ENCODE measurements at regions not wholly inside any gene's neighbourhood (a gene's known extent, or its start where the extent isn't known, plus 50 kb on each side); places are given as distances from the start of the nearest gene placed in this dataset.
A peak's percentile ranks its signal among the peaks of the same experiment; 100 is the strongest.

GRCh38 chr15:89400116-89400781 is 65.6 kb upstream of the POLG start (continued):
- TF ChIP-seq ZNF155 (tag by site-specific recombination; IDR thresholded peaks at IDR 0.05) = no peak
- TF ChIP-seq KLF10 (tag by site-specific recombination; IDR thresholded peaks at IDR 0.05) = no peak
- no peak for TF ChIP-seq ZNF623 (tag by site-specific recombination; IDR thresholded peaks at IDR 0.05)
- no peak for TF ChIP-seq YY2 (tag by site-specific recombination; IDR thresholded peaks at IDR 0.05)
- no peak; the same call in 1 of the 2 replicates for TF ChIP-seq ZBTB11 (tag by site-specific recombination; conservative IDR thresholded peaks at IDR 0.05; ENCODE audit: low read depth)
- TF ChIP-seq ZNF645 (tag by site-specific recombination; IDR thresholded peaks at IDR 0.05) = no peak
- TF ChIP-seq ZNF266 (tag by site-specific recombination; IDR thresholded peaks at IDR 0.05; ENCODE audit: low read depth) = no peak
- TF ChIP-seq SCRT1 (tag by site-specific recombination; IDR thresholded peaks at IDR 0.05; ENCODE audit: borderline replicate concordance) = no peak
- no peak for TF ChIP-seq ZNF362 (tag by site-specific recombination; IDR thresholded peaks at IDR 0.05)
- TF ChIP-seq ZNF211 (tag by site-specific recombination; IDR thresholded peaks at IDR 0.05; ENCODE audit: low read depth) = no peak
- no peak for TF ChIP-seq BCL11B (tag by site-specific recombination; IDR thresholded peaks at IDR 0.05; ENCODE audit: low read depth)
- no peak for TF ChIP-seq ZFP37 (tag by site-specific recombination; IDR thresholded peaks at IDR 0.05)
- TF ChIP-seq, protein P1, sequence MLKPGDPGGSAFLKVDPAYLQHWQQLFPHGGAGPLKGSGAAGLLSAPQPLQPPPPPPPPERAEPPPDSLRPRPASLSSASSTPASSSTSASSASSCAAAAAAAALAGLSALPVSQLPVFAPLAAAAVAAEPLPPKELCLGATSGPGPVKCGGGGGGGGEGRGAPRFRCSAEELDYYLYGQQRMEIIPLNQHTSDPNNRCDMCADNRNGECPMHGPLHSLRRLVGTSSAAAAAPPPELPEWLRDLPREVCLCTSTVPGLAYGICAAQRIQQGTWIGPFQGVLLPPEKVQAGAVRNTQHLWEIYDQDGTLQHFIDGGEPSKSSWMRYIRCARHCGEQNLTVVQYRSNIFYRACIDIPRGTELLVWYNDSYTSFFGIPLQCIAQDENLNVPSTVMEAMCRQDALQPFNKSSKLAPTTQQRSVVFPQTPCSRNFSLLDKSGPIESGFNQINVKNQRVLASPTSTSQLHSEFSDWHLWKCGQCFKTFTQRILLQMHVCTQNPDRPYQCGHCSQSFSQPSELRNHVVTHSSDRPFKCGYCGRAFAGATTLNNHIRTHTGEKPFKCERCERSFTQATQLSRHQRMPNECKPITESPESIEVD (tag by site-specific recombination; IDR thresholded peaks at IDR 0.05) = no peak
- no peak for TF ChIP-seq ZNF449 (tag by site-specific recombination; IDR thresholded peaks at IDR 0.05)
- no peak for TF ChIP-seq ZNF140 (tag by site-specific recombination; IDR thresholded peaks at IDR 0.05)
- TF ChIP-seq ZNF707 (tag by site-specific recombination; IDR thresholded peaks at IDR 0.05) = no peak
- 0 out of 2 replicates have a peak, but pooled peaks have one; percentile 16 for TF ChIP-seq ZNF692 (tag by site-specific recombination; IDR thresholded peaks at IDR 0.05)
- no peak for TF ChIP-seq PBX3 (CRISPR knock-in tag; IDR thresholded peaks at IDR 0.05)
- TF ChIP-seq ZNF549 (tag by site-specific recombination; IDR thresholded peaks at IDR 0.05) = no peak
- no peak for TF ChIP-seq ZNF791 (tag by site-specific recombination; IDR thresholded peaks at IDR 0.05)
- TF ChIP-seq REPIN1 (tag by site-specific recombination; IDR thresholded peaks at IDR 0.05; ENCODE audit: low read depth) = no peak
- no peak for TF ChIP-seq ZNF488 (tag by site-specific recombination; IDR thresholded peaks at IDR 0.05)
- no peak for TF ChIP-seq PRDM1 (tag by site-specific recombination; IDR thresholded peaks at IDR 0.05)
- no peak for TF ChIP-seq MYNN (tag by site-specific recombination; IDR thresholded peaks at IDR 0.05; ENCODE audit: borderline replicate concordance)
- TF ChIP-seq, protein P2, sequence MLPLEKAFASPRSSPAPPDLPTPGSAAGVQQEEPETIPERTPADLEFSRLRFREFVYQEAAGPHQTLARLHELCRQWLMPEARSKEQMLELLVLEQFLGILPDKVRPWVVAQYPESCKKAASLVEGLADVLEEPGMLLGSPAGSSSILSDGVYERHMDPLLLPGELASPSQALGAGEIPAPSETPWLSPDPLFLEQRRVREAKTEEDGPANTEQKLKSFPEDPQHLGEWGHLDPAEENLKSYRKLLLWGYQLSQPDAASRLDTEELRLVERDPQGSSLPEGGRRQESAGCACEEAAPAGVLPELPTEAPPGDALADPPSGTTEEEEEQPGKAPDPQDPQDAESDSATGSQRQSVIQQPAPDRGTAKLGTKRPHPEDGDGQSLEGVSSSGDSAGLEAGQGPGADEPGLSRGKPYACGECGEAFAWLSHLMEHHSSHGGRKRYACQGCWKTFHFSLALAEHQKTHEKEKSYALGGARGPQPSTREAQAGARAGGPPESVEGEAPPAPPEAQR (tag by site-specific recombination; IDR thresholded peaks at IDR 0.05) = no peak
